Epidermal melanocyte (primary cell): ENCODE measurements at regions not wholly inside any gene's neighbourhood (a gene's known extent, or its start where the extent isn't known, plus 50 kb on each side); places are given as distances from the start of the nearest gene placed in this dataset.

Experiments used
- DNase-seq: peaks from one replicate; pipeline ENCODE4 v3.0.0; 2011; ENCODE audit warnings: low spot score; ENCODE audit not compliant: insufficient read length

DNA sequence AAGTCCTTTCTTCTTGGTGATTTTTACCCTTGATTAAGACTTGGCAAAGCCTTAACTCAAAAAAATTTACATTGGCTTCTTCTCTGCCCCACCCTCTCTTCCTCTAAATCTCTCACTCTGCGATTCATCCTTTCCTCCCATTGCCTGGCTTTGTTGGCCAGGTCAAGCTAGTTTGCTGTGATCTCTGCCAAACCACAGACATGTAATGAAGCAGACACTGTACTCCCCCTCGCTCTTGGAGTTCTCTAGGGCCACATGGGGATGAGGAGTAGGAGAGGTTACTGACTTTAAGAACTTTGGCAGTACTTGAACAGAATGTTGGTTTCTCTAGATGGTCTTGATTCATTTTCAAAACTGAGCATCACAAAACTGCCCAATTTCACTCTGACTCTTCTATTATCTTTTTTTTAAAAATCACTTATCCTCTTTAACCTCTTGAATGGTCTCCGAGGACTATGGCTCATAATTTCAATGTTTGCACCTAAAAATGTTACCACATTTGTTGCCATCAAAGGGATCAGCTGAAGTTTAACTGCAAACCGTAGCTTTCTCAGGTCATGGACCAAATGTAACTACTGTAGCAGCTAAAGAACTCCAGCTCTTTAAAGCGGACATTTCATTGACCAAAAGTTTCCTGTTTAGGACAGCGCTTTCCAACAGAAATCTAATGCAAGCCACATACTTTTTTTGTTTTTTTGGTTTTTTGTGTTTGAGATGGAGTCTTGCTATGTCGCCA is 62.7 kb upstream of the IPO9 start:
- no peak for DNase-seq

DNA sequence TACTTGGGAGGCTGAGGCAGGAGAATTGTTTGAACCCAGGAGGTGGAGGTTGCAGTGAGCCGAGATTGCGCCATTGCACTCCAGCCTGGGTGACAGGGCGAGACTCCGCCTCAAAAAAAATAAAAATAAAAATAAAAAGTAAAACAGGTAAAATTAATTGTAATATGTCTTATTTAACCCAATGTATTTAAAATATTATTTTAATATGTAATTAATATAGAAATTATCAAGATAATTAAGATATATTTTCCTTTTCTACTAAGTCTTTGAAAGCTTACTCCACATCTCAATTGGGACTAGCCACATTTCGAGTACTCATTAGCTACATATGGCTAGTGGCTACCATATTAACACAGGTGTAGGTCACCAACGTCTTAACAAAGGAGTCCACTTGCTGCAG is 61.6 kb upstream of the IPO9 start:
- no peak for DNase-seq

DNA sequence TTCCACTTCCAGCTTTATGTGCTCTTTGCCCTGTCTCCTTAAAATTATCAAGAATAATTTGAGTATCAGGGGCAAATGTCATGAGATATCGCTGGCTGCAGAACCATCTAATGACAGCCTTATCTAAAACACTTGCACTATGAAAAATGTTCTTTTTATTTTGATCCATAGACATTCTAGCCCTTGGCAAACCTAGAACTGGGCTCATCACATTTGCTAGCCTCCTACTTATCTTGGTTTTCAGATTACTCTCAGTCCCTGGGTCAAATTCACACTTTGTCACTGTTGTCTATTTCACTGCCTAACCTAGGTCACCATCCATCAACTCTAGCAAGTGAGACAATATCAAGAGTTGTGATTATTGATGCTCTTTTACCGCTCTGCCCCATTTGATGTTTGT is 59.9 kb upstream of the IPO9 start:
- DNase-seq = no peak

DNA sequence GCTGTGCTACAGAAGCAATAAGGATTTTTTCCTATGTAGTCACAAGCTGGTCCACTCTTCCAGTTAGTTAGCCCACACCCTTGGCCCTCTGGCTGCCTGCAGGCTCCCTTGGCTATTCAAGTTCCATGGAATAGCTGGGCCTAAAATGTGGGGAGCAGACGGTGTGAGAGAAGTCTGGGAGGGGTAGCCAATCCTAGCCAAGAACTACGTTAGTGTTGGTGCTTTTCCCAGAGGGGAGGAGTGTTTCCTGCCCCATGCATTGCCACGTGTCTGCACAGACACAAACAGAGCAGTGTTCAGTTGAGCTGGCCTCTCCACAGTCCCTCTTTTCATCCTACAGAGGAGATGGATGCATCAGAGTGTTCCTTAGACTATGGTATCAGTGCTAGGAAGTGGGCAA is 59.0 kb upstream of the IPO9 start:
- DNase-seq = peak; percentile 70

DNA sequence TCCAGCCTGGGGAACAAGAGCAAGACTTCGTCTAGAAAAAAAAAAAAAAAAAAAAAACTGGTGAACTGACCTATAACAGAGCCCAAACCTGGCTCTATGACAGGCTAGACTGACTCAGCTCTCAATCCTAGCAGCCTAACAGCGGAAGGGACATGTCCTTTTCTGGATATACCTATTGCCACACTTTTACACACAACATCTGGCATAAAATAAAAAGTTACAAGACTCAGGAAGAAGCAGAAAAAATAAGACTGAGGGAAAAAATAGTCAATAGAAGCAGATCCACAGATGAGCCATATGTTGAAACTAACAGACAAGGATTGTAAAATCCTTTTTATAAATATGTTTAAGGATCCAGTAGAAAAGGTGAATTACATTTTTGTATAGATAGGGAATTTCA is 57.5 kb upstream of the IPO9 start:
- DNase-seq = no peak

DNA sequence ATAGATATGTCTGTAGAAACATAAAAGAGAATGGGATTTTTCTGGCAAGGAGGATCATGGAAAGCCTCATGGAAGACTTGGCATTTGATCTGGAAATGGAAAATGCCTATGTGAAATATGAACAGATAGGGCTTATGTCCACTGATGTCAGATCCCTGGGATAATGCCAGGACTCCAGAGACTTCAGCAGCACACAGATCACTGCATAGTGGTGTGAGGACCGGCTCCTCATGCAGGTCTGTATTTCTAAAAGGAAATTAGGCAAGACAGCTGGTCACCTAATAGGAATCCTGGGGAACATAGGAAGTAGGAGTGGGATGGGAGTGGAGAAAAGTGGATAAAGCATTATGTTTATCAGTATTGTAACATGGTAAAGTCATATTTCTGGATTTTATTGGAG is 56.8 kb upstream of the IPO9 start:
- DNase-seq = no peak

DNA sequence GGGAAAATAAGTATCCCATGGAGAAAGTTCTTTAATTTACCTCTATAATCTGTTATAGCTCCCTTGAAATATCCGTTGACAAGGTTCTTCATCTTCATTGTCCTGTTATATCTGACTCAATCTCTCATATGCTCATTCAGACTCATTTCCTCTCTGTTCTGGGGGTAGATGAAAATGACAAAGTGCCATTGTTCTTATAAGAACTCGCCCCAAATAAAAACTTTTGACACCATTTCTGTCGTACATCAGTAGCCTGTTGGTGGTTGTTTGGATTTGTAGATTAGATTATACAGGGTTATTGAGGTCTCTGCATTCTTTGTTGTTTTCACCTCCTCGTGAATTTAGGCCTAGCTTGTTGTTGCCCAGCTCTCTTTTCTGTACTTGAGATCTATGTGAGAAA is 55.2 kb upstream of the IPO9 start:
- DNase-seq = no peak

DNA sequence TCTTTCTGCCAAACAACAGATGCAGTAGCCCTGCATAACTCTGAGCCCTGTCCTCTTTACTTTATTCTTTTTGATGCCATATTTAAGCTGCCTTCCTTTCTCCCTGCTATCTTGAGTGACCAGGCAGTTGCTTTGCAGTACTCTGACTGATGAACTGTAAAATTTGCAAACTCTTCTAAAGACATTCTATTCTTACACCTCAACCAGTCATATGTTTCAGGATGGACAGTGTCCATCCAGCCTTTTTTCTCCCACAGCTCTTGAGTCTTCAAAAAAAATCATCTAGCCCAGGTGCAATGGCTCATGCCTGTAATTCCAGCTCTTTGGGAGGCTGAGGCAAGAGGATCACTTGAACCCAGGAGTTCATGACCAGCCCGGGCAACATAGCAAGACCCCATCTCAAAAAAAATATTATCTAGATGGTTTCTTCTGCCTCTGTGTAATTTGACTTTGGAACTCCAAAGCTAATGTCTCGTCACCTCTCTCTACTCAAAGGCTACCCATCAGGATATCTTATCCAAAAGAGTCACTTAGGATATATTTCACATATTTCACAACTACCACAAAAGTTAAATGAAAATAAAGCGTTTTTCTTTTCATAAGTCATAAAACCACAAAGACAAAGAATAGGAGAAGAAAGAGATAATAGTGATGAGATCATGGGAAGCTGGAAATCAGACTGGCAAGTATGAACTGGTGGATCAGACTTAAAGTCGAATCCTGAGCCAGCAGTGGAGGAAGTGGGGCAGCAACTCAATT is 54.6 kb upstream of the IPO9 start:
- DNase-seq = no peak

DNA sequence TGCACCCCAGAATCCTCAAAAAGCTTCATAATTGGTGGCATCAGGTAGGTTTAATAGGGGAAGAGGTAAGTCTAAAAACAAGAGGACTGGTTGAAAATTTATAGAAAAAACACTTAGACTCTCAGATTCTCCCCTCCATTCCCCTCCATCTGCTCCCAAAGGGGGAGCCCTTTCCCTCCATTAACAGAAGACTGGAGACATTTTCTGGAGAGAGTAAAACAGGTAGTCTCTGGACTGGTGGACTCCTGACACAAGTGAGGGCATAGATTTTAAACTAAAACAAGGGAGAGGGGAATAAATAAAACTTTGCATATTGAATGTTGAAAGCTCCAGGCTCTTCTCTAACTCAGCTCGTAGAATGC is 54.0 kb upstream of the IPO9 start:
- no peak for DNase-seq

DNA sequence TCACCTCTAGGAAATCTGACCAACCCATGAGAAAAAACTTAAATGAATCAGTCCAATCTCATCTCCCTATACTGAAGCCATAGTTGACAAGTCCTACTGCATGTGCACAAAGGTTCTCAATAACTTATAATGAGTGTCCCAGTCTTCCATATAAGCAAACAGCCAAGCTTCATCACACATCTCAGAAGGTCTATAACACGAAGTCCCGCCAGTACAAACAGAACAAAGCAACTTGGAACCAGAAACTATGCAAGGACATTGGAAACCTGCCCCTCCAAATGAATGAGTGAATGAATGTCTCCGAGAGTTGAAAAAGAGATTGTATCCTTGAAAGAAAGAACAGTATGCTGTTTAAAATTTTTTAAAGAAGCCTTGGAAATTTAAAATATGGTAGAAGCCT is 53.6 kb upstream of the IPO9 start:
- no peak for DNase-seq

DNA sequence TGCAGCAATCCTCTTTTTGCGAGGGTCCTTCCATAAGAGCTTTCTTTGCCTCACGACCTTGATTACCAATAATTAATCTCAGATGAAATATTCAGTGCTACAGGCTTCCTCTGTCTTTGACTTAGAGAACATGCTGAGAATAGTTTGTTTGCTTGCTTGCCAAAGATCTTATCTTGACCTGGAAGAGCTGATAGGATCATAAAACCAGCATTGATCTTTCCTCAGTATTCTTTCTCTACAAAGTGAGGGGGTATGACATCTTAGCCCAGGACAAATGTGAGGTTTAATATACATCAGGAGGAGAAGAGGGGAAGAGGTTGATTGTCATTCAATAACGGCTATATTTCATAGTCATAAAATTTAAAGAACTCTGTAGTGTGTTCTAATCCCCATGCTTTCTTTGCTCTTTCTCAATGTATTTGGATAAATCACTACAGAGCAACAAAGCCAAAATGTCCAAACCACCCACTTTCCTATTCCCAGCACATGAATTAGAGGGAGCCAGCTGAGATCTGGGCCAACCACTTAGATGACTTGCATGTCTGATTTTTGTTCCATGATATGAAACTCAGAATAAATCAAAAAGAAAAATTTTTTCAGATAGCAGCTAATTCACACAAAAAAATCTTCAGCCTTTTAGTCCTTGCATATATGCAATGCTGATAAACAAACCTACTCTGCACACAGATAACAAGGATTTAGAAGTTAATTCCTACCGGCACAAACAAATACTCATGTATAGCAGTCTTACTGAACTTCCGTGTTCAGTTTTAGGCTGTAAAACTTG is 50.5 kb upstream of the IPO9 start:
- DNase-seq = no peak
